Mesenchymal stem cell (in vitro differentiated cells and primary cell): ENCODE measurements at regions not wholly inside any gene's neighbourhood (a gene's known extent, or its start where the extent isn't known, plus 50 kb on each side); places are given as distances from the start of the nearest gene placed in this dataset.

Experiments used
- DNase-seq: peaks from one replicate; pipeline ENCODE4 v3.0.0-alpha.2; 2013
- H2AFZ ChIP-seq: one replicate; pipeline ENCODE4 v1.6.1; 2013; ENCODE audit warnings: low read depth, mild to moderate bottlenecking, control low read depth, inconsistent platforms, low read length, moderate library complexity
- H2AK5ac ChIP-seq: 2 replicates; pipeline ENCODE4 v1.6.1; 2013; ENCODE audit warnings: low read length, moderate library complexity, mild to moderate bottlenecking, inconsistent platforms; ENCODE audit not compliant: severe bottlenecking
- H2BK120ac ChIP-seq: one replicate; pipeline ENCODE4 v1.6.1; 2013; ENCODE audit warnings: low read depth, mild to moderate bottlenecking, inconsistent platforms, low read length, moderate library complexity
- H2BK12ac ChIP-seq, 2 experiments: one replicate each; pipeline ENCODE4 v1.6.1; 2013; ENCODE audit warnings: inconsistent platforms in 2 of 2, low read length in 2 of 2, mild to moderate bottlenecking in 2 of 2, moderate library complexity in 2 of 2, control low read depth in 1 of 2
- H2BK15ac ChIP-seq: one replicate; pipeline ENCODE4 v1.6.1; 2013; ENCODE audit warnings: mild to moderate bottlenecking, low read depth, inconsistent platforms; ENCODE audit not compliant: poor library complexity, severe bottlenecking
- H2BK5ac ChIP-seq: 2 replicates; pipeline ENCODE4 v1.6.1; 2013; ENCODE audit warnings: low read depth, mild to moderate bottlenecking, low read length, control low read depth, inconsistent platforms; ENCODE audit not compliant: poor library complexity, severe bottlenecking
- H3K14ac ChIP-seq, 2 experiments: one replicate each; pipeline ENCODE4 v1.6.1; 2013; ENCODE audit warnings: inconsistent platforms in 2 of 2, low read length in 2 of 2, control low read depth in 1 of 2, mild to moderate bottlenecking in 1 of 2, moderate library complexity in 1 of 2
- H3K18ac ChIP-seq, 2 experiments: one replicate each; pipeline ENCODE4 v1.6.1; 2013; ENCODE audit warnings: inconsistent platforms in 2 of 2, low read length in 2 of 2, control low read depth in 1 of 2, low read depth in 1 of 2, mild to moderate bottlenecking in 1 of 2
- H3K23ac ChIP-seq, 2 experiments: one replicate each; pipeline ENCODE4 v1.6.1; 2013; ENCODE audit warnings: inconsistent platforms in 2 of 2, low read length in 2 of 2, mild to moderate bottlenecking in 2 of 2, moderate library complexity in 2 of 2, control low read depth in 1 of 2
- H3K27ac ChIP-seq: 2 replicates; pipeline ENCODE4 v1.5.1; 2013; ENCODE audit warnings: mild to moderate bottlenecking, moderate library complexity, low read length, control low read depth, inconsistent platforms; ENCODE audit not compliant: poor library complexity, severe bottlenecking
- H3K27me3 ChIP-seq, 2 experiments: 2 replicates each; pipeline versions ENCODE4 v1.6.1 to v1.7.0; 2013; ENCODE audit warnings: low read length in 2 of 2, mild to moderate bottlenecking in 2 of 2, moderate library complexity in 2 of 2, control low read depth in 1 of 2, inconsistent platforms in 1 of 2; ENCODE audit not compliant: control insufficient read depth in 1 of 2, insufficient read depth in 1 of 2
- H3K36me3 ChIP-seq, 2 experiments: 2 replicates each; pipeline versions ENCODE4 v1.6.1 to v1.7.0; 2013; ENCODE audit warnings: low read length in 2 of 2, control low read depth in 1 of 2, inconsistent platforms in 1 of 2, low read depth in 1 of 2, mild to moderate bottlenecking in 1 of 2; ENCODE audit not compliant: insufficient read depth in 2 of 2, control insufficient read depth in 1 of 2
- H3K4ac ChIP-seq, 2 experiments: one replicate each; pipeline ENCODE4 v1.6.1; 2013; ENCODE audit warnings: inconsistent platforms in 2 of 2, low read length in 2 of 2, mild to moderate bottlenecking in 2 of 2, moderate library complexity in 2 of 2, control low read depth in 1 of 2, low read depth in 1 of 2
- H3K4me1 ChIP-seq: 2 replicates; pipeline ENCODE4 v1.6.1; 2013; ENCODE audit warnings: low read depth, low read length, control low read depth; ENCODE audit not compliant: control insufficient read depth, insufficient read depth
- H3K4me2 ChIP-seq: 2 replicates; pipeline ENCODE4 v1.6.1; 2013; ENCODE audit warnings: low read length, mild to moderate bottlenecking, inconsistent platforms; ENCODE audit not compliant: poor library complexity, severe bottlenecking
- H3K4me3 ChIP-seq, 2 experiments: 2 replicates each; pipeline versions ENCODE4 v1.5.1 to v1.7.0; 2013; ENCODE audit warnings: low read length in 2 of 2, mild to moderate bottlenecking in 2 of 2, control low read depth in 1 of 2, low read depth in 1 of 2; ENCODE audit not compliant: insufficient read depth in 1 of 2
- H3K79me1 ChIP-seq: replicated peaks from 2 replicates; pipeline ENCODE4 v1.6.1; 2013; ENCODE audit warnings: mild to moderate bottlenecking, control low read depth, low read length, inconsistent platforms; ENCODE audit not compliant: poor library complexity, severe bottlenecking
- H3K9ac ChIP-seq: 2 replicates; pipeline ENCODE4 v1.7.0; 2013; ENCODE audit warnings: mild to moderate bottlenecking, low read length, moderate library complexity
- H3K9me3 ChIP-seq: 2 replicates; pipeline ENCODE4 v1.7.0; 2013; ENCODE audit warnings: mild to moderate bottlenecking, low read length; ENCODE audit not compliant: control insufficient read depth
- H4K8ac ChIP-seq: one replicate; pipeline ENCODE4 v1.6.1; 2013; ENCODE audit warnings: inconsistent platforms, mild to moderate bottlenecking, low read length, moderate library complexity
- H4K91ac ChIP-seq: one replicate; pipeline ENCODE4 v1.6.1; 2013; ENCODE audit warnings: mild to moderate bottlenecking, low read length, inconsistent platforms
- WGBS: methylation state at CpG from one replicate; pipeline ENCODE4 v1.1.7; 2013; ENCODE audit warnings: mixed read lengths; 5-methylcytosine and 5-hydroxymethylcytosine counted together

DNA sequence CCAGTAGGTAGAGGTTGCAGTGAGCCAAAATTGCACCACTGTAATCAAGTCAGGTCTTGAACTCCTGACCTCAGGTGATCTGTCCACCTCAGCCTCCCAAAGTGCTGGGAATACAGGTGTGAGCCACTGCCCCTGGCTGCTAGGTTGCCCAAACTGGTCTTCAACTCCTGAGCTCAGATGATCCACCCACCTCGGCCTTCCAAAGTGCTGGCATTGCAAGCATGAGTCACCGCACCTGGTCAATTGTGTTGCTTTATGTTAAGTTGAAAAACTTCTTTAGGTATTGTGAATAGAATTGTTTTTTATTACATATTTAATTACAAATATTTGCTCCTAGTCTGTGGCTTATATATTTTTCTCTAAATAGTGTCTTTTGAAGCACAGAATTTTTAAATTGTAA, 80.5 kb downstream of the PRKAB2 start:
- no peak overlapping the region for H3K4ac ChIP-seq
- no peak overlapping the region for H3K27ac ChIP-seq
- no CpG with 5 or more reads among the region's 2 CpGs for WGBS
- no peak overlapping the region for H3K23ac ChIP-seq
- H3K4me1 ChIP-seq: no peaks in the 10 kb centered on the region
- H2AFZ ChIP-seq: no peak overlapping the region
- H3K14ac ChIP-seq: no peak overlapping the region
- no peak overlapping the region for H2BK15ac ChIP-seq
- no peaks in the 10 kb centered on the region for H3K36me3 ChIP-seq
- H4K8ac ChIP-seq: no peak overlapping the region
- H3K79me1 ChIP-seq: no peaks in the 10 kb centered on the region
- no peak overlapping the region for H3K9ac ChIP-seq
- no peak overlapping the region for H3K18ac ChIP-seq
- H2BK5ac ChIP-seq: no peak overlapping the region
- H3K4me3 ChIP-seq: no peak overlapping the region
- no peak overlapping the region for H2AK5ac ChIP-seq
- peaks cover 3% of the 10 kb centered on the region for H3K9me3 ChIP-seq
- H4K91ac ChIP-seq: no peak overlapping the region
- H3K4me2 ChIP-seq: no peak overlapping the region
- H3K27me3 ChIP-seq: peaks cover 10 to 15% of the 10 kb centered on the region in 2 experiments
- no peak overlapping the region for H2BK120ac ChIP-seq
- no peak overlapping the region for H2BK12ac ChIP-seq
- DNase-seq: no peak

DNA sequence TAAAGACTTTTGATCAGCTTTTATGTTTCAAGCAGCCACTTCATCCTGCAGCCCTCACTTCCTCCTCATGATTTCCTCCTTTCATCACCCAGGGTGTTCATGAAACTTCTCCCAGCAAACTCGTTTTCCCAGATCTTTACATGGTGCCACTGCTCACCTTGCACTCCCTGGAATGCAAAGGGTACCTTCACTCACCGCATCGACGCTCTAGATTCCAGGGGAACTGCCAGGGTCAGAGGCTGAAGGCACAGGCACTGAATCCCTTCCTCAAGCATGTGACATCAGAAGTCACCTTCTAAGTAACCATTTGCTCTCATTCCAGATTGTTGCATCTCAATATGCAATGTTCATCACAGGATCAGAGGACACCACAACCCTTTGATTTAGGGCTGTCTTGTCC, 82.8 kb downstream of the PRKAB2 start:
- WGBS: 17% methylated on average over 4 of the region's 4 CpGs

DNA sequence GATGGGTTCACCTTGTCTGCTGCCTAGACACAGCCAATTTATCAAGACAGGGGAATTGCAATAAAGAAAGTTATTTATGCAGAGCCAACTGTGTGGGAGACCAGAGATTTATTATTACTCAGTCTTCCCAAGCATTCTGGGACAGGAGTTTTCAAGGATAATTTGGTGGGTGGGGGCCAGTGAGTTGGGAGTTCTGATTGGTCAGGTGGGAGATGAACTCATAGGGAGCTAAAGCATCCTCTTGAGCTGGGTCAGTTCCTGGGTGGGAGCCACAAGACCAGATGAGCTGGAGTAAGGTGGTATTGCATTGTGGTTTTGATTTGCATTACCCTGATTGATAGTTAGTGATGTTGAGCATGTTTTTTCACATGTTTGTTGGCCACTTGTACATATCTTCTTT, 86.1 kb downstream of the PRKAB2 start:
- Histone ChIP-seq H3K9ac (no peak overlapping the region), H3K79me1 (no peaks in the 10 kb centered on the region), H3K27ac (no peak overlapping the region), H2AFZ (no peak overlapping the region), H3K4me2 (no peak overlapping the region), H3K36me3 (no peaks in the 10 kb centered on the region), H4K8ac (no peak overlapping the region), H3K14ac (no peak overlapping the region), H3K4me1 (peaks cover 7% of the 10 kb centered on the region), H3K4ac (no peak overlapping the region), H3K18ac (no peak overlapping the region), H3K9me3 (peaks cover 3% of the 10 kb centered on the region), H2BK120ac (no peak overlapping the region), H3K23ac (no peak overlapping the region), H3K27me3 (peaks cover 22 to 35% of the 10 kb centered on the region in 2 experiments), H2AK5ac (no peak overlapping the region), H2BK5ac (no peak overlapping the region), H4K91ac (no peak overlapping the region), H2BK15ac (no peak overlapping the region), H2BK12ac (no peak overlapping the region), H3K4me3 (no peak overlapping the region)
- DNase-seq: no peak

More for the DNA sequence above, 82.8 kb downstream of the PRKAB2 start:
- Histone ChIP-seq H4K91ac (no peak overlapping the region), H3K79me1 (no peaks in the 10 kb centered on the region), H2BK120ac (no peak overlapping the region), H4K8ac (no peak overlapping the region), H2AK5ac (no peak overlapping the region), H3K14ac (no peak overlapping the region), H3K18ac (no peak overlapping the region), H3K4me2 (no peak overlapping the region), H3K23ac (no peak overlapping the region), H2AFZ (no peak overlapping the region), H3K9ac (no peak overlapping the region), H2BK5ac (no peak overlapping the region), H3K4me3 (no peak overlapping the region), H3K27me3 (peaks cover 10 to 15% of the 10 kb centered on the region in 2 experiments), H3K4ac (no peak overlapping the region), H3K27ac (no peak overlapping the region), H3K4me1 (peaks cover 4% of the 10 kb centered on the region), H3K9me3 (peaks cover 3% of the 10 kb centered on the region), H3K36me3 (no peaks in the 10 kb centered on the region), H2BK15ac (no peak overlapping the region), H2BK12ac (no peak overlapping the region)
- DNase-seq: no peak

DNA sequence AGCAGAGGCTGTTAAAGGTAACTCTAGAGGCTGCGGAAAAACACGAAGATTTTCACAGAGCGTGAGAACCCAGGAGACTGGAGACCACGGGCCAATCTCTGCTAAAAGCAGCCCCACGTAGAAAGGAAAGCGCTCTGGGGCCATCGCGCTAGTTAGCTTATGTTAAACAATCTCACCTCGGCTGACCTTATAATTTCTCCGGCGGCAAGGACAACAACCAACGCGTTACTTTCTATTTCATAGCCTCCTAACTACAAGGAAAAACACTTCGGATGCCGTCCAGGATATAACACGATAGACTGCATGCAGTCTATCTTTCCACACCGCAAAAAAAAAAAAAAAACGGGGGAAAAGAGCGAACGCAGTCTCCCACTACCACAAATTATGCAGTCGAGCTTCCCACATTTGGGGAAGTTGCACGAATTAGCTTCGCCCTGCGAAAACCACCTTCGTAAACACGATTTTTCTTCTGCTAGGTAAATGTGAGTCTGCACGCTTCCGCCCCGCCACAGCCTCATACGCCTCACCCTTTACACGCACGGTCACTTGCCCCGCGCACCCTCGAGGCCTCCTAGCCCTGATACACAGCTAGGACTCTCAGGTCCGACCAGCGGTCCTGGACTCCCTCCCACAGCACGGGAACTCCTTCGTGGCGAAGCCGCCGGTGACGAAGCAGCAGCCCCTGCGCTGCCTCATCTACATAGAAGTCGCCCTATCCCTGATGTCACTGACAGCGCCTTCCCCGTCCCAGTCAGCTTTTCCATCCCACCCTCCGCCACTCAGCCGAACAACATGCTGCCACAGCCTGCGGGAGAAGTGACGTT, 87.8 kb downstream of the PRKAB2 start:
- H3K79me1 ChIP-seq: no peaks in the 10 kb centered on the region
- H4K8ac ChIP-seq: peak overlapping the region; percentile 96
- peak overlapping the region; percentile 28 for H2BK15ac ChIP-seq
- peak overlapping the region; percentile 95 to 98 for H3K18ac ChIP-seq
- no peaks in the 10 kb centered on the region for H3K36me3 ChIP-seq
- H3K14ac ChIP-seq: peak overlapping the region in 1 of 2 experiments; percentile 97
- H3K9ac ChIP-seq: peak overlapping the region; percentile 99
- peaks cover 11% of the 10 kb centered on the region for H3K4me1 ChIP-seq
- peaks cover 3% of the 10 kb centered on the region for H3K9me3 ChIP-seq
- DNase-seq: peak; percentile 98
- H3K27ac ChIP-seq: no peak overlapping the region
- peaks cover 36 to 48% of the 10 kb centered on the region in 2 experiments for H3K27me3 ChIP-seq
- no peak overlapping the region for H3K23ac ChIP-seq
- H2AFZ ChIP-seq: peak overlapping the region; percentile 92
- peak overlapping the region in 1 of 2 experiments; percentile 92 for H3K4ac ChIP-seq
- peak overlapping the region; percentile 86 for H3K4me2 ChIP-seq
- peak overlapping the region; percentile 85 for H2BK120ac ChIP-seq
- H2BK12ac ChIP-seq: no peak overlapping the region
- H2AK5ac ChIP-seq: no peak overlapping the region
- peak overlapping the region; percentile 99 for H2BK5ac ChIP-seq
- H4K91ac ChIP-seq: peak overlapping the region; percentile 100
- peak overlapping the region; percentile 59 to 89 for H3K4me3 ChIP-seq
- under 1% methylated on average over 48 of the region's 51 CpGs for WGBS
